HFFc6 (cell line): ENCODE measurements at regions not wholly inside any gene's neighbourhood (a gene's known extent, or its start where the extent isn't known, plus 50 kb on each side); places are given as distances from the start of the nearest gene placed in this dataset.

Experiments
- DNase-seq: peaks from one replicate; pipeline ENCODE4 v3.0.0-alpha.2; 2018
- H3K27ac Mint-ChIP-seq: 2 replicates; pipeline ENCODE4 v1.8.0; 2020; ENCODE audit warnings: mild to moderate bottlenecking, mixed read lengths
- H3K27me3 Mint-ChIP-seq: 2 replicates; pipeline ENCODE4 v1.8.0; 2021; ENCODE audit warnings: mild to moderate bottlenecking, moderate library complexity, mixed read lengths; ENCODE audit not compliant: insufficient read depth
- H3K36me3 Mint-ChIP-seq: 2 replicates; pipeline ENCODE4 v1.8.0; 2021; ENCODE audit warnings: low read depth, mixed read lengths
- H3K4me1 Mint-ChIP-seq: 2 replicates; pipeline ENCODE4 v1.8.0; 2020; ENCODE audit warnings: low read depth, mixed read lengths
- H3K4me3 Mint-ChIP-seq: 2 replicates; pipeline ENCODE4 v1.8.0; 2020; ENCODE audit warnings: mild to moderate bottlenecking, moderate library complexity, mixed read lengths
- H3K9me3 Mint-ChIP-seq: 2 replicates; pipeline ENCODE4 v1.8.0; 2020; ENCODE audit warnings: mild to moderate bottlenecking, mixed read lengths
- CTCF ChIP-seq: fragments of 200-600 bp; sonication (generic); IDR thresholded peaks from 2 replicates; pipeline ENCODE4 v1.5.0; 2021; ENCODE audit warnings: antibody characterized with exemption, mild to moderate bottlenecking

- H3K27me3 Mint-ChIP-seq = peaks cover 1% of the 10 kb centered on the region; the same call in 1 of the 2 replicates
- no peak for DNase-seq
- H3K4me3 Mint-ChIP-seq = no peak overlapping the region
- H3K36me3 Mint-ChIP-seq = peaks cover 8% of the 10 kb centered on the region; the same call in 1 of the 2 replicates
- peaks cover 4% of the 10 kb centered on the region; the same call in 1 of the 2 replicates for H3K4me1 Mint-ChIP-seq
- peaks cover 12% of the 10 kb centered on the region for H3K9me3 Mint-ChIP-seq
- no peak for TF ChIP-seq CTCF
- H3K27ac Mint-ChIP-seq = no peak overlapping the region
Observed at GRCh38 chr6:147071776-147072175, 132.4 kb upstream of the STXBP5 start.

- no peak for TF ChIP-seq CTCF
- no peak overlapping the region for H3K4me3 Mint-ChIP-seq
- no peaks in the 10 kb centered on the region for H3K27me3 Mint-ChIP-seq
- no peak for DNase-seq
- no peaks in the 10 kb centered on the region for H3K36me3 Mint-ChIP-seq
- H3K9me3 Mint-ChIP-seq = no peaks in the 10 kb centered on the region
- H3K27ac Mint-ChIP-seq = no peak overlapping the region
- peaks cover 5% of the 10 kb centered on the region; the same call in 1 of the 2 replicates for H3K4me1 Mint-ChIP-seq
Observed at GRCh38 chr6:147075381-147075780, 128.8 kb upstream of the STXBP5 start.

- H3K4me3 Mint-ChIP-seq = no peak overlapping the region
- H3K9me3 Mint-ChIP-seq = no peaks in the 10 kb centered on the region
- H3K27me3 Mint-ChIP-seq = no peaks in the 10 kb centered on the region
- H3K27ac Mint-ChIP-seq = no peak overlapping the region
- TF ChIP-seq CTCF = no peak
- DNase-seq = no peak
- peaks cover 5% of the 10 kb centered on the region; the same call in 1 of the 2 replicates for H3K4me1 Mint-ChIP-seq
- no peaks in the 10 kb centered on the region for H3K36me3 Mint-ChIP-seq
Observed at GRCh38 chr6:147077251-147077650, 127.0 kb upstream of the STXBP5 start.

- no peak overlapping the region for H3K27ac Mint-ChIP-seq
- H3K36me3 Mint-ChIP-seq = no peaks in the 10 kb centered on the region
- no peak for TF ChIP-seq CTCF
- no peak for DNase-seq
- H3K4me3 Mint-ChIP-seq = no peak overlapping the region
- peaks cover 5% of the 10 kb centered on the region; the same call in 1 of the 2 replicates for H3K4me1 Mint-ChIP-seq
- H3K9me3 Mint-ChIP-seq = no peaks in the 10 kb centered on the region
- peaks cover 3% of the 10 kb centered on the region; the same call in 1 of the 2 replicates for H3K27me3 Mint-ChIP-seq
Observed at GRCh38 chr6:147078106-147078505, 126.1 kb upstream of the STXBP5 start.

GRCh38 chr6:147078602-147079001 lies 125.6 kb upstream of the STXBP5 start:
- no peaks in the 10 kb centered on the region for H3K9me3 Mint-ChIP-seq
- no peak for TF ChIP-seq CTCF
- H3K27ac Mint-ChIP-seq = no peak overlapping the region
- H3K4me3 Mint-ChIP-seq = no peak overlapping the region
- DNase-seq = no peak
- H3K36me3 Mint-ChIP-seq = no peaks in the 10 kb centered on the region
- H3K27me3 Mint-ChIP-seq = peaks cover 3% of the 10 kb centered on the region; the same call in 1 of the 2 replicates
- peaks cover 5% of the 10 kb centered on the region; the same call in 1 of the 2 replicates for H3K4me1 Mint-ChIP-seq

GRCh38 chr6:147080225-147080624 lies 124.0 kb upstream of the STXBP5 start:
- peaks cover 3% of the 10 kb centered on the region; the same call in 1 of the 2 replicates for H3K27me3 Mint-ChIP-seq
- H3K9me3 Mint-ChIP-seq = no peaks in the 10 kb centered on the region
- no peak overlapping the region for H3K27ac Mint-ChIP-seq
- DNase-seq = no peak
- H3K4me1 Mint-ChIP-seq = peaks cover 5% of the 10 kb centered on the region; the same call in 1 of the 2 replicates
- TF ChIP-seq CTCF = no peak
- no peaks in the 10 kb centered on the region for H3K36me3 Mint-ChIP-seq
- H3K4me3 Mint-ChIP-seq = no peak overlapping the region
